ENCODE measurements at regions not wholly inside any gene's neighbourhood (a gene's known extent, or its start where the extent isn't known, plus 50 kb on each side); places are given as distances from the start of the nearest gene placed in this dataset.

- no peak for DNase-seq
Observed at GRCh38 chr3:23078735-23079134, 124.4 kb upstream of the UBE2E2 start.

GRCh38 chr3:23079976-23080375 is 123.2 kb upstream of the UBE2E2 start:
- no peak for DNase-seq

- no peak for DNase-seq
Observed at GRCh38 chr3:23083701-23084100, 119.4 kb upstream of the UBE2E2 start.

GRCh38 chr3:23084367-23084766 is 118.8 kb upstream of the UBE2E2 start:
- DNase-seq, result no peak

- no peak for DNase-seq
Observed at GRCh38 chr3:23085261-23085660, 117.9 kb upstream of the UBE2E2 start.

- no peak for DNase-seq
Observed at GRCh38 chr3:23086331-23086730, 116.8 kb upstream of the UBE2E2 start.

GRCh38 chr3:23086831-23087230 is 116.3 kb upstream of the UBE2E2 start:
- DNase-seq, result no peak

- no peak for DNase-seq
Observed at GRCh38 chr3:23094412-23094811, 108.7 kb upstream of the UBE2E2 start.

- DNase-seq, result no peak
Observed at GRCh38 chr3:23094890-23095462, 108.2 kb upstream of the UBE2E2 start.

- DNase-seq, result no peak
Observed at GRCh38 chr3:23096041-23096440, 107.1 kb upstream of the UBE2E2 start.

- DNase-seq, result no peak
Observed at GRCh38 chr3:23099021-23099420, 104.1 kb upstream of the UBE2E2 start.

- DNase-seq, result no peak
Observed at GRCh38 chr3:23099677-23100076, 103.5 kb upstream of the UBE2E2 start.

- no peak for DNase-seq
Observed at GRCh38 chr3:23100106-23100505, 103.0 kb upstream of the UBE2E2 start.

GRCh38 chr3:23103764-23104163 is 99.4 kb upstream of the UBE2E2 start:
- no peak for DNase-seq

- no peak for DNase-seq
Observed at GRCh38 chr3:23105048-23105447, 98.1 kb upstream of the UBE2E2 start.

GRCh38 chr3:23106666-23107065 is 96.5 kb upstream of the UBE2E2 start:
- DNase-seq, result no peak

- DNase-seq, result no peak
Observed at GRCh38 chr3:23107221-23107620, 95.9 kb upstream of the UBE2E2 start.

- DNase-seq, result no peak
Observed at GRCh38 chr3:23108451-23109057, 94.6 kb upstream of the UBE2E2 start.

- DNase-seq, result no peak
Observed at GRCh38 chr3:23111286-23111685, 91.8 kb upstream of the UBE2E2 start.

- DNase-seq, result no peak
Observed at GRCh38 chr3:23111797-23112196, 91.3 kb upstream of the UBE2E2 start.

- DNase-seq, result no peak
Observed at GRCh38 chr3:23112491-23112890, 90.6 kb upstream of the UBE2E2 start.

GRCh38 chr3:23113455-23114171 is 89.5 kb upstream of the UBE2E2 start:
- DNase-seq, result no peak

- no peak for DNase-seq
Observed at GRCh38 chr3:23114432-23114831, 88.7 kb upstream of the UBE2E2 start.

GRCh38 chr3:23115171-23115877 is 87.8 kb upstream of the UBE2E2 start:
- no peak for DNase-seq
